ENCODE measurements at regions not wholly inside any gene's neighbourhood (a gene's known extent, or its start where the extent isn't known, plus 50 kb on each side); places are given as distances from the start of the nearest gene placed in this dataset.
"Not testable (repeated sequence)": the region's sequence is repeated elsewhere in the genome, so short reads cannot be mapped to it uniquely, and the experiment has no call there.

DNA sequence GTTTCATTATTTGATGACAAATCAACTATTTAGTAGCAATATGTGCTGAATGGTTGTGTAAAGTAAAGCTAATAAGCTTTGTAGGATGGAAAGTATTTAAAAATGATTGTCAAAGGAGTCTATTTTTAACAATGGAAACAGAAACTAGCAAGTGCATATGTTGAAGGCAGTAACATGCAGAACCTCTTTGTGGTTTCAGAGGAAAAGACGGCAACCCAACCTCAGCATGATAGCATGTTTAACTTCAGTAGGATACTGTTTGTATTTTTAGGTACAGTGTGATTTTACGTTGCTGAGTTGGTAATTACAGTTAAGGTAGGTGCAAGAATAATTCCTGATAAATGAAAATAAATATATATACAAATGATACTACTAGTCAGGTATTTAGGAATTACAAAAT is 545.4 kb downstream of the CDY1 start:
- H4K20me1 ChIP-seq (ENCODE audit: insufficient read depth); H3K9ac ChIP-seq (ENCODE audit: low read length); H3K36me3 ChIP-seq (ENCODE audit: insufficient read depth, low read length); H3F3A ChIP-seq (ENCODE audit: insufficient read depth, low read length, poor library complexity, severe bottlenecking); H3K4me3 ChIP-seq (ENCODE audit: low read length); H3K9me3 ChIP-seq (ENCODE audit: low read length); H3K4me2 ChIP-seq (ENCODE audit: low read length); H3K27ac ChIP-seq (ENCODE audit: low read length); H2AFZ ChIP-seq (ENCODE audit: low read depth, low read length); H3K9me2 ChIP-seq (ENCODE audit: insufficient read depth, low read length); H3K79me2 ChIP-seq (replicated peaks; ENCODE audit: insufficient read depth, low read length); H3K27me3 ChIP-seq (ENCODE audit: insufficient read depth, low read depth, low read length): not testable (repeated sequence)

DNA sequence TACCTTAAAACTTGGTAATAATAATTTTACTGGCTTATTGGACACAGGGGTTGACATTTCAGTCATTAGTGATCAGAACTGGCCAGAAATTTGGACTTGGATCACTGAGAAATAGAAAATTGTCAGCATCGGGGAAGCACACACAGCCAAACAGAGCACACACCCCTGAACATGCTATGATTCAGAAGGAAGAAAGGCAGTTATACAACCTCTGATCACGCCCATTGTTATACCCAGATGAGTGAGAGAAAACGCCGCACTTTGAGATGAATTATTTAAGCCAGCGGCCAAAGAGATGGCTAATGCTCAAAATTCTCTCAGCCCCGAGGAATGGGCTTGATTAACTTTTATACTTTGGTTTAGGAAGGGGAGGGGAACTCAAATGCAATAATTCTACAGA is 557.4 kb downstream of the CDY1 start:
- H3K9me3 ChIP-seq (ENCODE audit: low read length); H3K27me3 ChIP-seq (ENCODE audit: insufficient read depth, low read depth, low read length); H3K9ac ChIP-seq (ENCODE audit: low read length); H3K36me3 ChIP-seq (ENCODE audit: insufficient read depth, low read length); H3K4me2 ChIP-seq (ENCODE audit: low read length); H4K20me1 ChIP-seq (ENCODE audit: insufficient read depth); H2AFZ ChIP-seq (ENCODE audit: low read depth, low read length); H3K4me3 ChIP-seq (ENCODE audit: low read length); H3K27ac ChIP-seq (ENCODE audit: low read length); H3K79me2 ChIP-seq (replicated peaks; ENCODE audit: insufficient read depth, low read length); H3K9me2 ChIP-seq (ENCODE audit: insufficient read depth, low read length); H3F3A ChIP-seq (ENCODE audit: insufficient read depth, low read length, poor library complexity, severe bottlenecking): not testable (repeated sequence)

DNA sequence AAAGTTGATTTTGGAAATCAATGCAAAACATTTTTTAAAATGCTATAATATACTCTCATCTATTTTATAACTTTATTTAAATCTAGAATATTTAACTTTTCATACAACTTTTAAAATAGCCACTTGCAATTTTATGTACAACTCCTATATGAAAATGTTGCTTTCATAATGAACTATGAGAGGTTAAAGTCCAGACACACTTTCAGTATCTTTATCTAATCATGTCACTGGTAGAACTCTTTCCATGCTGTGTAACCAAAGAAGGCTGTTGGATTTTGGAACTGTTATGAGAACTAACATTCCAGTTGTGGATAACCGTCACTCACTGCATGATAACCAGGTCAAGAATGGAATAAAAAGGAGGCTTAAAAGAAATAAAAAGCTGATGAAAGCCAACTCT is 603.1 kb downstream of the CDY1 start:
- H2AFZ ChIP-seq (ENCODE audit: low read depth, low read length): not testable (repeated sequence)

DNA sequence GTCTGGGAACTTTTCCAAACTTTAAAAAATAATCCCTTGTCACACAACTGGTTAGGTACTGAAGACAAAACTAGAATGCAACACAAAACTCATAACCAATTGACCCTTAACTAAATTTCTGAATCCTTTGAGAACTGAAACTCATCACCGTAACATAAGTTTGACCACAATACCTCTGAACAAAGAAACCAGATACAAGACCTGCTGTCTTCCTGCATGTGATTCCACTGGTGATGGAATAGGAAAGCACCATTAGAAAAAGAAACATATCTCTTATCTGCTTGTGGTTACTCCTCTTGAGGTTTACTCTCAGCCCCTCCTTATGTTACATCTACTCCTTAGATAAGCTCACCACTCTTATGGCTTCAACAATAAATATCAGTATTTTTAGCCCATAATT is 603.6 kb downstream of the CDY1 start:
- not testable (repeated sequence) for H3K27me3 ChIP-seq (ENCODE audit: insufficient read depth, low read depth, low read length); H4K20me1 ChIP-seq (ENCODE audit: insufficient read depth); H3K36me3 ChIP-seq (ENCODE audit: insufficient read depth, low read length); H2AFZ ChIP-seq (ENCODE audit: low read depth, low read length); H3K27ac ChIP-seq (ENCODE audit: low read length); H3K79me2 ChIP-seq (replicated peaks; ENCODE audit: insufficient read depth, low read length); H3K4me3 ChIP-seq (ENCODE audit: low read length); H3F3A ChIP-seq (ENCODE audit: insufficient read depth, low read length, poor library complexity, severe bottlenecking); H3K4me2 ChIP-seq (ENCODE audit: low read length); H3K9ac ChIP-seq (ENCODE audit: low read length); H3K9me2 ChIP-seq (ENCODE audit: insufficient read depth, low read length); H3K9me3 ChIP-seq (ENCODE audit: low read length)

More for the DNA sequence above, 603.1 kb downstream of the CDY1 start:
- not testable (repeated sequence) for H3F3A ChIP-seq (ENCODE audit: insufficient read depth, low read length, poor library complexity, severe bottlenecking); H3K79me2 ChIP-seq (replicated peaks; ENCODE audit: insufficient read depth, low read length); H3K9me3 ChIP-seq (ENCODE audit: low read length); H3K36me3 ChIP-seq (ENCODE audit: insufficient read depth, low read length); H3K9me2 ChIP-seq (ENCODE audit: insufficient read depth, low read length); H3K9ac ChIP-seq (ENCODE audit: low read length); H3K4me3 ChIP-seq (ENCODE audit: low read length); H4K20me1 ChIP-seq (ENCODE audit: insufficient read depth); H3K4me2 ChIP-seq (ENCODE audit: low read length); H3K27me3 ChIP-seq (ENCODE audit: insufficient read depth, low read depth, low read length); H3K27ac ChIP-seq (ENCODE audit: low read length)

DNA sequence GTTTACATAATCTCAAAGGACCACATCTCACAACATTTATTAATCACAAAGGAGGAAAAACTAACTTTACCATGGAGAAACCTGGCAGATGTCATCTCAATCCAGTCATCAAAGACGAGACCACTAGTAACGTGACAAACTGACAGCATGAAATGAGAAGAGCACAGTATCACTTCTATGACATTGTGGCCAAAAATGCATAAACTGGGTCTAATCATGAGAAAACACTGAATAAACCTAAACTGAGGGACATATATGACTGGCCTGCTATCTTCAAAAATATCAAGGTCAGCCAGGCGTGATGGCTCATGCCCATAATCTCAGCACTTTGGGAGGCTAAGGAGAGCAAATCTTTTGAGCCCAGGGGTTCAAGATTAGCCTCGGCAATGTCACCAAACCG is 619.0 kb downstream of the CDY1 start:
- H3K79me2 ChIP-seq (replicated peaks; ENCODE audit: insufficient read depth, low read length); H3K36me3 ChIP-seq (ENCODE audit: insufficient read depth, low read length); H3K9me3 ChIP-seq (ENCODE audit: low read length); H3K9me2 ChIP-seq (ENCODE audit: insufficient read depth, low read length); H3K27me3 ChIP-seq (ENCODE audit: insufficient read depth, low read depth, low read length); H2AFZ ChIP-seq (ENCODE audit: low read depth, low read length); H3K4me2 ChIP-seq (ENCODE audit: low read length); H3K9ac ChIP-seq (ENCODE audit: low read length); H4K20me1 ChIP-seq (ENCODE audit: insufficient read depth); H3F3A ChIP-seq (ENCODE audit: insufficient read depth, low read length, poor library complexity, severe bottlenecking); H3K4me3 ChIP-seq (ENCODE audit: low read length); H3K27ac ChIP-seq (ENCODE audit: low read length): not testable (repeated sequence)

DNA sequence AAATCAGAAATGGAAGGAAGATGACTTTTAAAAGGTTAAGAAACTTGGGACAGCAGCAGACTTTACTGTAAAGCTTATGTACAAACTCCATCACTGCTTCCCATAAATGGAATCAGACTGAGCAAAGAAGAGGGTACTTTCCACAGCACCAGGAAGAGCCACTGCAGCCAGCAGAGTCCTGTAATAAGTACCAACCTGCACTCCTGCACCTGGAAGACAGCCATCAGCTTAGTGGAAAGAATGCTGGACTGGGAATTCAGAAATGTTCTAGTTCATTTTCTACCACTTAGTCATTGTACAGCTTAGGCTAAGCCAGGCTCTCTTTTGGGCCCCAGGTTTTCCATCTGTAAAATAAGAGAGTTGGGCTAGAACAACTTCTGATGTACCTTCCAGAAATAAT is 632.3 kb downstream of the CDY1 start:
- not testable (repeated sequence) for H3K27ac ChIP-seq (ENCODE audit: low read length); H4K20me1 ChIP-seq (ENCODE audit: insufficient read depth); H3K27me3 ChIP-seq (ENCODE audit: insufficient read depth, low read depth, low read length); H3F3A ChIP-seq (ENCODE audit: insufficient read depth, low read length, poor library complexity, severe bottlenecking); H3K9me2 ChIP-seq (ENCODE audit: insufficient read depth, low read length); H3K9ac ChIP-seq (ENCODE audit: low read length); H2AFZ ChIP-seq (ENCODE audit: low read depth, low read length); H3K79me2 ChIP-seq (replicated peaks; ENCODE audit: insufficient read depth, low read length); H3K36me3 ChIP-seq (ENCODE audit: insufficient read depth, low read length); H3K4me3 ChIP-seq (ENCODE audit: low read length); H3K9me3 ChIP-seq (ENCODE audit: low read length); H3K4me2 ChIP-seq (ENCODE audit: low read length)

DNA sequence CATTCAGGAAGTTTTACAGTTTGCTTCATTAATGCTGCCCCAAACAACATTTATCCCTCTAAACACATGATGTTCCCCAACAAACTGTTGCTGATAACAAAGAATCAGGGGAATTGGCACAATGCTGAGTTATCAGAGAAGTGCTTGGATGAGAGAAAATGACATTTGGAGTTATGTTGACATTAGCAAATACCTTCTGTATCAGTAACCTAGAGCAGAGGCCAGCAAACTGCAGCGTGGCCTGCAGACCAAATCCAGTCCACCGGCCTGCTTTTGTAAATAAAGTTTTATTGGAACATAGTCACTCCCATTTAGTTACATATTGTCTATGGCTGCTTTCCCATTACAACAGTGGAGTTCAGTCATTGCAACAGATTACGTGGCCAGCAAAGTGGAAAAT is 643.5 kb downstream of the CDY1 start:
- H3K27ac ChIP-seq (ENCODE audit: low read length): not testable (repeated sequence)

DNA sequence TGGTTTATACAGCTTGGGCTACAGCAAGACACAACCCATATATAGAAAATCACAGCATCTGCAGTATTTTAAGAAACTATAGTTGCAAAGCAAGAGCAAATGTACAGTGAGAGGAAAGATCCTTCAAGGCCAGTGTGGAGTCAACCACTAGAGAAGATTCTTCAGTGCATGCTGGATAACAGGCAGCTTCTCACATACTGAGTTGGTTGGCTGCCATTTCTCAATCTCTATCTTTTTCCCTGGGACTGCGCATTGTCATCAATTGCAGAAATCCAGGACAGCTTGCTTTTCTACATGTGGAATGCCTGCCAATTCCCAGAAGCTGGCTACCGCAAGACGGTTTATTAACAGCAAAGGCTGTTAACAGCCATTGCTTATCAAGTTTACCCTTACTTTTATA is 646.5 kb downstream of the CDY1 start:
- not testable (repeated sequence) for H3F3A ChIP-seq (ENCODE audit: insufficient read depth, low read length, poor library complexity, severe bottlenecking); H4K20me1 ChIP-seq (ENCODE audit: insufficient read depth); H3K9me2 ChIP-seq (ENCODE audit: insufficient read depth, low read length)

More for the DNA sequence above, 643.5 kb downstream of the CDY1 start:
- H3K4me2 ChIP-seq (ENCODE audit: low read length); H4K20me1 ChIP-seq (ENCODE audit: insufficient read depth); H3K36me3 ChIP-seq (ENCODE audit: insufficient read depth, low read length); H3K79me2 ChIP-seq (replicated peaks; ENCODE audit: insufficient read depth, low read length); H3F3A ChIP-seq (ENCODE audit: insufficient read depth, low read length, poor library complexity, severe bottlenecking); H2AFZ ChIP-seq (ENCODE audit: low read depth, low read length); H3K9ac ChIP-seq (ENCODE audit: low read length); H3K9me2 ChIP-seq (ENCODE audit: insufficient read depth, low read length); H3K4me3 ChIP-seq (ENCODE audit: low read length); H3K27me3 ChIP-seq (ENCODE audit: insufficient read depth, low read depth, low read length); H3K9me3 ChIP-seq (ENCODE audit: low read length): not testable (repeated sequence)

More for the DNA sequence above, 646.5 kb downstream of the CDY1 start:
- not testable (repeated sequence) for H3K4me2 ChIP-seq (ENCODE audit: low read length); H3K27ac ChIP-seq (ENCODE audit: low read length); H3K9me3 ChIP-seq (ENCODE audit: low read length); H3K36me3 ChIP-seq (ENCODE audit: insufficient read depth, low read length); H3K4me3 ChIP-seq (ENCODE audit: low read length); H2AFZ ChIP-seq (ENCODE audit: low read depth, low read length); H3K27me3 ChIP-seq (ENCODE audit: insufficient read depth, low read depth, low read length); H3K9ac ChIP-seq (ENCODE audit: low read length); H3K79me2 ChIP-seq (replicated peaks; ENCODE audit: insufficient read depth, low read length)
